ENCODE measurements at regions not wholly inside any gene's neighbourhood (a gene's known extent, or its start where the extent isn't known, plus 50 kb on each side); places are given as distances from the start of the nearest gene placed in this dataset.

DNA sequence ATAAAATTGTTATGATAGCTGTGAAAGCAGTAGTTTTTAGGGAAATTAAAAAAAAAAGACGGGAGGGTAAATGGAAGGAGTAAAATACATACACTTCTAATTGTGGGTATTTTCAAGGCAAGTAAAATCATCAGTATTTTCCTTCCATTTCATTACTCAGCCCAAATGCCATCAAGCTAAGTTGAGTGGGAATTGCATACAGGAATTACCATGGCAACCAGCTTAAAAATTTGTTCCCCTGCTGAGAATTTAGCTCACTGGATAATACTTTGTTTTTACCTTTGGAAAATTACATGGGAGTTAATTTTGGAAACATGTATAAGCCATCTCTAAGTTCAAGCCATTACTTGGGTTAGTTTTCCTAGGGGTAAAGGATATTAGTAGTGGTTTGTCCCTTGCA lies 1873.4 kb downstream of the LRRC4C start:
- TF ChIP-seq, protein P1, sequence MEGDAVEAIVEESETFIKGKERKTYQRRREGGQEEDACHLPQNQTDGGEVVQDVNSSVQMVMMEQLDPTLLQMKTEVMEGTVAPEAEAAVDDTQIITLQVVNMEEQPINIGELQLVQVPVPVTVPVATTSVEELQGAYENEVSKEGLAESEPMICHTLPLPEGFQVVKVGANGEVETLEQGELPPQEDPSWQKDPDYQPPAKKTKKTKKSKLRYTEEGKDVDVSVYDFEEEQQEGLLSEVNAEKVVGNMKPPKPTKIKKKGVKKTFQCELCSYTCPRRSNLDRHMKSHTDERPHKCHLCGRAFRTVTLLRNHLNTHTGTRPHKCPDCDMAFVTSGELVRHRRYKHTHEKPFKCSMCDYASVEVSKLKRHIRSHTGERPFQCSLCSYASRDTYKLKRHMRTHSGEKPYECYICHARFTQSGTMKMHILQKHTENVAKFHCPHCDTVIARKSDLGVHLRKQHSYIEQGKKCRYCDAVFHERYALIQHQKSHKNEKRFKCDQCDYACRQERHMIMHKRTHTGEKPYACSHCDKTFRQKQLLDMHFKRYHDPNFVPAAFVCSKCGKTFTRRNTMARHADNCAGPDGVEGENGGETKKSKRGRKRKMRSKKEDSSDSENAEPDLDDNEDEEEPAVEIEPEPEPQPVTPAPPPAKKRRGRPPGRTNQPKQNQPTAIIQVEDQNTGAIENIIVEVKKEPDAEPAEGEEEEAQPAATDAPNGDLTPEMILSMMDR (IDR thresholded peaks at IDR 0.05; ENCODE audit: control extremely low read depth in 1 of 3, insufficient read depth in 1 of 3, low read depth in 1 of 3, low read length in 3 of 3) = no peak
- TF ChIP-seq TEAD4 (IDR thresholded peaks at IDR 0.05; ENCODE audit: low read depth, low read length) = no peak
- TF ChIP-seq CHD1 (IDR thresholded peaks at IDR 0.05; ENCODE audit: low read depth, low read length) = no peak
- no peak for TF ChIP-seq ZNF274 (IDR thresholded peaks at IDR 0.05; ENCODE audit: borderline replicate concordance, extremely low read depth, low read length)
- no peak for TF ChIP-seq SRF (IDR thresholded peaks at IDR 0.05; ENCODE audit: low read depth, low read length)
- TF ChIP-seq CEBPB (IDR thresholded peaks at IDR 0.05; ENCODE audit: low read depth, low read length) = no peak
- TF ChIP-seq POLR2AphosphoS5 (IDR thresholded peaks at IDR 0.05; ENCODE audit: low read depth, low read length) = no peak
- TF ChIP-seq SP1 (IDR thresholded peaks at IDR 0.05; ENCODE audit: low read depth, low read length) = no peak
- TF ChIP-seq GTF2F1 (IDR thresholded peaks at IDR 0.05; ENCODE audit: borderline replicate concordance, low read depth, low read length) = no peak
